HG02642 (cell line): ENCODE measurements at regions not wholly inside any gene's neighbourhood (a gene's known extent, or its start where the extent isn't known, plus 50 kb on each side); places are given as distances from the start of the nearest gene placed in this dataset.

Experiments
- ATAC-seq: cut with Tn5 transposase; IDR thresholded peaks from one replicate; pipeline ENCODE4 v1.9.1; 2021; ENCODE audit warnings: mild to moderate bottlenecking; ENCODE audit not compliant: unreplicated experiment, poor library complexity

DNA sequence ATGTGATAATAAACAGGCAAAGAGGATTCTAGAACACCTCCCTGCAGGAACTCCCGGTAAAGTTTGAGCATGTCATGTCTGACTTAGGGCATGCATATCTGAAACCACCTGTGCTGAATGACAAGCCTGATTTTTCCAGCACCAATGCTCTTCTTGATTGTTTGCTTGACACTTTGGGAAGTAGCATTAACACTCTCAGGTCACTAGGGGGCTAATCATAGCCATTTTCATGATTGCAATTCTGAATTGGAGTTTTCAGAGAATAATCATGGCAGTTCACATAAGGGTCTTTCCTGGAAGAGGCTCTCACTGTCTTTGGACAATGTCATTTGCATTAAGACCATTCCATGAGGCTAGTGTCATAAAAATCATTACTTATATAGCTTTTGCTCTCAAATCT is 234.4 kb upstream of the MTNR1B start:
- ATAC-seq, result no peak

DNA sequence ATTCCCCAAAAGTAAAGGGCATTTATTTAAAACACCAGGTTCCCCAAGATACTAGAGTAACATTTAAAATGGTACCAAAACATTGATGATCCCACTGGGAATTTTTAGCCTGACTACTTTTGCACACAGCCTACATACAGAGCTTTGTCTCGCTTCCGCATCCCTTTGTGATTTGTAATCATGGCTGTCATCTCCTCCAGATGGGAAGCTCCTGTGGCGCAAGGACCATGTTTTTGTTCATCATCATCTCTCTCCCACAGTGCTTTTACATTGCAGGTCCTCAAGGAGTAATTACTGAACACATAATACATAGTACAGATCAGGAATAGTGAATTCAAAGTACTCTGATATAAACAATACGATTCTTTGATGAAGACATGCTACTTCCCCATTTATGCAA is 231.2 kb upstream of the MTNR1B start:
- ATAC-seq, result no peak

DNA sequence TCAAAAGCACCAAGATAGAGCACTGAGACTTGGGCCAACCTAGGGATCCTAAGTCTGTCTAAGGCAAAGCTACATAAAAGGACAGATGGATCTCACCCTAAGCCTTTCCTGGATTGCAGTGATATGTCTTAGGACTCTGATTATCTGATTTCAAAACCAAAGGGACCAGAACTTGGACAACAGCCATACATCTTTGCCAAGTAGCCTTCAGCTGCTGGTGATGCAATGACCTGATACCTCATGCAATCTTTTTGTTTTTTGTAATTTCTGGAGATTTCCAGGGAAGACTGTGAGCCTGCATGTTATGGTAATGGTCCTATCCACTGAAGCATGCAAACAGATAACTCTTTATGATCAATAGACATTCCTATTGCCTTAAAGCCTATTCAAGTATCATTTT is 230.4 kb upstream of the MTNR1B start:
- no peak for ATAC-seq

DNA sequence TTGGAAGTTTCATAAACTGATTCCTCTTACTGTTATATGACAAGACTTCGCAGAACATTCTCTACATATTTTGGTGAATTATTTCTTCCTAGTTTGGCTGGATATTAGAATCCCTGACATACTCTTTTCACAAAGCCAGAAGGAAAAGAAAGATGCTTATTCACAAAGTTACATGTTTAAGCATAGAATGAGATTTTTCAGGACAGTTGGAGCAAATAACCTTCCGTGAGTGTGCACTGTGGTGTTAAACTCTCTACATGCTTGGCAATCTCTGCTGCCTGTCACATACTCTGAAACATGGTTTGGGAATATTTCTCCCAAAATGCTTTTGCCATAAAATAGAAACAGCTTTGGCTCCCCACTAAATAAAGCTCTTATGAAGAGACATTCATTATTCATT is 230.0 kb upstream of the MTNR1B start:
- ATAC-seq, result no peak

DNA sequence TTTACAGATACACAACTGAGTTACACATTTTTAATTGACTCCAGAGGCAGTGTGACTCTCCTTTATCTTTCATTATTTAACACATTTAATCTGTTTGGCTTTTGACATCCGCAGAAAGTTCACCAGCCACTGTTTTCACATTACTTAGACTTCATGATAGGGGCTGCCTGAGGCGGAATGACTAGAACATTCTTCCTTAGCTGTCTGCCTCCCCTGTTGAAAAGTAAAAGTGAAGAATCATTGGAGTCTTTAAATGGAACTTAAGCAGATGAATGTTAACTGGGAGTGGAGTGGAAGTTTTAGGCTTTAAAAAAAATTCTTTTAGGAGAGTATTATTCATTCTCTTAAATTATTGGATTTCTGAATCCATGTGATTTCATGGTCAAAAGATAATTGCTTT is 229.2 kb upstream of the MTNR1B start:
- no peak for ATAC-seq

DNA sequence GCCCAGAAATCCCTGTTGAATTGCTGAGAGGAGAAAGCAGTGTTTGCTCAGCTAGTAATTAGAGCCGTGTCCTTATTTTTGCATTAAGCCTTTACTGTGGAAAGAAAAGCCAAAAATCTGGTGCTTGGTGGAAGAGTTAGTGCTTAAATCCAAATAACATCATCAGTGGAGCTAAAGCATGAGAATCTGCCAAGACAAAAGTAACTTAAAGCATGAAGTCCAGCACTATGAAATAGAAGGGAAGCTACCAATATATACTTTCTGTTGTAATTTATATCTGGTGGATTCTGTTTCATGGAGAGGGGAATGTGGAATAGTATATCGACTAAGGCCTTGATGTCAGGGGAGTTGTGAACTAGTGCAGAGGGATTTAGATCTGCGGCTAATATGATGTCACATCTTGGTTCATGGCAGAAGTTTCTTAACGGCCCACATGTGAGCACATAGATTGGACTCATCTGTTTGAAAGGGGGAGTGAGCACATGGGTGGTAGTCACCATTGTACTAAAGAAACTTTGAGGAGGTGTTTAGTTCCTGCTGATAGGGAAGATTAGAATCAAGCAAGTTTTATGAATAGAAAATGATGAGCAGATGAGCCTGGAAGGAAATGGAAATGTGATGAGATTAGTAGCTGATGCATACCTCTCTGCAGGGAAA is 224.4 kb upstream of the MTNR1B start:
- no peak for ATAC-seq

DNA sequence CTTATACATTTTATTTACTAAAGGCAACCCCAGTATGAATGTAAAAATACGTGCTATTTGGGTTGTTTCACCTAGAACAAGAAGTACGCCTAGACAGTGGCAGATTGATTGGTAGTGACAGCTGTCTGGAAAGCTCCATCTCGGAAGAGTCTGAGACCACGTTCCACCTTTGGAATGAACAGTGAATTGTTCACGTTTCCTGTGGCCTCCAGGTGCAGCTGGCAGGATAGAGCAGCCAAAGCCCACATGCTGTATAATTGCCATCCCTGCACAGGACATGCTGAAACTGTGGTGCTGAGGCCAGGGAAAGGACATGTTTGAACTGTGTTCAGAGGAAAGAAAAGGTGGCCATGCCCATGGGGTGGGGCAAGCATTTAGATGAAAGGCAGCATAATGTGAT is 218.7 kb upstream of the MTNR1B start:
- ATAC-seq, result no peak

DNA sequence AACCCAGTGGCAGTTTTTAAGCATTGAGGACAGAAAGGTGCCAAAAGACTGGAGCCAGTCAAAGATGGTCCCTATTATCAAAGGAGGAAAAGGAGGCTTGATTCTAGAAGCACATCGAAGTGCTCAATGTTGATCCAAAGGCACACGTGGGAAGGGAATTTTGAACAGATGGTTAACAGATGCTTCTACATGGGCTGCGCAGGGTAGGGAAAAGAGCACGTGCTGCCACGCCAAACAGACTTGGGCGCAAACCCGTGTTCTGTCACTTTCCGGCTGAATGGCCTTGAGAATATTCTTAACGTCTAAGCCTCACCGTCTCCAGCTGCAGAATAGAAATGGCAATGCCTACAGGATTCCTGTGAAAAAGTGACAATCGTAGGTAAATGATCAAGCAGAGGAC is 217.9 kb upstream of the MTNR1B start:
- ATAC-seq, result no peak

DNA sequence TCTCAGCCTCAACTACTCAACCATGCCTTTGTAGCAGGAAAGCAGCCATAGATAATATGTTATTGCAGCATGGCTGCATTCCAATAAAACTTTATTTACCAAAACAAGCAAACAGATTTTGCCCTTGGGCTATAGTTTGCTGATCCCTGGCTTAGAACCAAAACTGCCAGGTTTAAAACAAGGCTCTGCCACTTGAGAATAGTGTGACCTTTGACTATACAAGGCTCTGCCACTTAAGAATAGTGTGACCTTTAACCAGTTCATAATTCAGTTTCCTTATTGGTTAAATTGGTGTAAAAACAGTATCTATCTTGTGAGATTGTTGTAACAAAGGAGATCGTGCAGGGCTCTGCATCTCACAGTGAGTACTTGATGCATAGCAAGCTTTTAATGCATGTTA is 217.3 kb upstream of the MTNR1B start:
- no peak for ATAC-seq

DNA sequence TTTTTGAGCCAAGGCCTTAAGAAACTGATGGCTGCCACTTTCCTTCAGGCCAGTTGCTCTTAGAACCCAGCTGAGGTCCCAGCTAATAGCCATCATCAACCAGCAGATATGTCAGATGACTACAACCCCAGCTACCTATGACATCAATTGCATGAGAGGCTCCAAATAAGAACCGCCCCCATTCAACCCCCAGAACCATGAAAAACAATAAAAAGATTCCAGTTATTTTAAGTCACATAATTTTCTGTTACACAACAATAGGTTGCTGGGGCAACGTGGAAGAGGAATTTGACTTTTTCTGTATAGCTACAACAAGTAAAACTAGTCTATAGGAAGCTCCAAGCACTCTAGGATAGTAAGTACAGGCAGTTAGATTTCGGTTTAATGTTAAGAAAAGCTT is 216.3 kb upstream of the MTNR1B start:
- no peak for ATAC-seq

DNA sequence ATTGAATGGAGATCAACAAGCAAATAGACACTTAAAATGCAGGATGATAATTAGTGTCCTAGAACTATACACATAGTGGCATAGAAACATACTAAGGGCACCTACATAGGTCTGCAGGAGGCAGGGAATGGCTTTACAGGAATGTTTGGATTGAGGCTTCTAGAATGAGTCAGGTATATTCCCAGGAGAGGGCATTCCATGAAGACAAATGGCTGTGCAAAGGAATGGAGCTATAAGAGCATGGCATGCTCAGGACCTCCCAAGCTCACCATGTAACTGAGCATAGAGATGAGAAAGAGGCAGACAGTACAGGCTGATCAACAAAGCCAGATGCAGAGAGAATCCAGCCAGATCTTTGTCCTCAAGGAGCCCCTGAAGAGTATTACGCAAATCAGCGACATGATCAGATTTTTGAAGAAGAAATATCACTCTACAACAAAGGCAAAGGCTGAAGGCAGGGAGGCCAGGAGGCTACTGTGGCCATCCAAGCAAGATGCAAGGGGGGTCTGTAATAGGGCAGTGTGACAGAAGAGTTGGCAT is 211.1 kb upstream of the MTNR1B start:
- ATAC-seq, result no peak

DNA sequence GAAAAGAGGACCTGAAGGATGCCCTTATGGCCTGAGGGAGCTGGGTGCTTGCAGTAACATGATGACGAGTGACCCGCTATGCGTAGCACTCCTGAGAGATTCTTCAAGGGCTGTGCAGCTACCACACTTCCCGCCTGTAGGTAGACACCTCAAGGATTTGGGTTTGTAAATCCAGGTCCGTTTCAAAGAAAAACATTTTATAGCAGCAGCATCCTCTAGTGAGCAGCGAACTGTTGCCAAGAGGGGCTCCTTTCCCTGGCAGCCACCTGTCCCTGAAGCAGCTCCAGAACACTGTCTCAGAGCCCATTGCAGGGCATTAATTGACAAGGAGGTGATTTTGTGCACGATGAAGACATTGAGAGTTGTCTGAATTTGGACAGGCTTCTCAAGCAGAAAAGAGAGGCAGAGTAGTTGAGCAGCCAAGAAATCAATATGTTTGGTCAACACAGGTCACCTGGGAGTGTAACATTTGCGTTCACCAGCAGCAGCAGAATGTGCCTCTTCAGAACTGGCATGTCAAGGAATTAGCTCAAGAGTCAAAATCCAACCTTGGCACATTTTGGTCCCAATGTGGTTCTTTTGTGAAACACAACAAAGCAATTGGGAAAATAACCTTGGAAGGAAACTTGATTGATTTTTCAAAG is 209.8 kb upstream of the MTNR1B start:
- no peak for ATAC-seq

DNA sequence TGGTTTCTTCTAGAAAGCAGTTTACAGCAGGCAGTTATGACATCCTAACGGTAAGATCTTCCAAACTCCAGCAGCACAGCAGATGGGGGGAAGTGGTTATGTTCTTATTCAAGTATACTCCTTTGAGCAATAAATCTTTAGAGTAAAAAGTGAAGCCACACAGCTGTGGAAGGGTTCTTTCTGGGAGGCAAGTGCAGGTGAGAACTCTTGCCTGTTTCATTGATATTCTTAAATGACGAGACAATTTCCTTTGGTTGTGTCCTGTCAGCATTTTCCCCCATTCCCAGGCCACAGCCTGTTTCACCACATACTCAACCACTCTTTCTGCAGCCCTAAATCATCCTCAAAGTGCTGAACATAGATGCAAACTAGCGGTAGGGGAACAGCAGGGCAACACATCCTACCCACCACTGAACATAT is 207.3 kb upstream of the MTNR1B start:
- no peak for ATAC-seq

DNA sequence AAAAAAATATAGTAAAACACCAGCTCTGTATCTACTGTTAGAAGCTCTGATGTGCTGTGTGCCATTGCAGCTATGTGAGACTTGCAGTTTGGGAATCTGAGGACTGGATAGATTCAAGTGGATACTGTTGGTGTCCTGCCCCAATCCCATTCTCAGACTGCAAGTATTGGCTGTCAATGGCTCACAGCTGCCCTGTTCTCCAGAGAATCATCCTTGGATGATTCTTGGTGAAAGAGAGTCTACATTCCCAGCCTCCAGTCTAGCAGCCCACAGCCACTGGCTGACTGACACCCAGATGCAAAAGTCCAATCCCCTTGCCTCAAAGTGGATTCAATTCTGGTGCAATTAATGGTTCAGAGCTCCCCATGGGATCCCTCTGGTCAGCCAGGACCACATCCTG is 206.1 kb upstream of the MTNR1B start:
- no peak for ATAC-seq

DNA sequence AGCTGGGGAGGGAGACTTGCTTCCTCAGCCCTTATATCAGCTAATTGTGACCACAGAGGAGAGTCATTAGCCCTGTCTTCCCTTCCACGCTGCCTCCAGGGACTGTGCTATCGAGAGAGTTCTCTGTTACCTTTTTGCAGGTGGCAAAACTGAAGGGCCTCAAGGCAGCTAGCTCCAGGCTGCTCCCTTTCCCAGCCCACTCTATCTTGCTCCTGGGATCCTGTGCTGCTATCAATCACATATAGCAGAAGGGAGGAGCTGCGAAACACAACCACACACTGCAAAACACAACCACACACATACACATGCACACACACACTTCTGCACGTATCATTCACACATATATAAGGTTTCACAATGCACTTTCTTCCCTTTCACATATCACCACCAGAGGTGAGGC is 205.3 kb upstream of the MTNR1B start:
- ATAC-seq, result no peak

DNA sequence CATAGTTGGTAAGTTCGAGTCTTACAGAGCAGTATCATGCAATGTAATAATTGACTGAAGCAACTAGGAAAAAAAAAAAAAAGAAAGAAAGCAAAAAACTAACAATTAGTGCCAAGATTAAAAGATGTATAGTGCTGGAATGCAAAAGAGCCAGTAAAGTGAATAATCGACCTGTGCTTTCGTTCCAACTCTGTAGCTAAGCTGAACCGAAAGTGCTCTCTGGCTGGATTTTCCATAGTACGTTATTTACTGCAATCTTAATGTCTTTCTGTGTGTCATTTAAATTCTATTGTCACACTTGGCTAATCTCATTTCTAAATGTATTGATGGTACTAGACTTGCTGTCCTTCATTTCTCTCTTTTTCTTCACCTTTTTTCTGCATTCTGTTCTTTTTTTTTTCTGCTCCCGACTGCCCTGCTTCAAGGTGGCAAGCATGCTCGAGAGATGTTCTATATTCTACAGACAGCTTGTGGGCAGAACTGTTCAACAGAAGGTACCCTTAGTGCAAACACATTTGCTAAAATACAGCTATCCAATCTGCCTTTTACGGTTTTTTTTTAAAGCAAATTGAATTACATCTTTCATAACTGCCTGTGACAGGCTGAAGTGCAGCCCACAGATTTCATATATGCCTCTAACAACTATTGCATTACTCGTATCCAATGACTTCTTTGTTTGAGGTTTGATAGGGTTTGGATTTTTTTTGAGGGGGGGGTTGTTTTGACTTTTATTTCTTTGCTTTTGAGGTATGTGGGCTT is 204.2 kb upstream of the MTNR1B start:
- no peak for ATAC-seq

DNA sequence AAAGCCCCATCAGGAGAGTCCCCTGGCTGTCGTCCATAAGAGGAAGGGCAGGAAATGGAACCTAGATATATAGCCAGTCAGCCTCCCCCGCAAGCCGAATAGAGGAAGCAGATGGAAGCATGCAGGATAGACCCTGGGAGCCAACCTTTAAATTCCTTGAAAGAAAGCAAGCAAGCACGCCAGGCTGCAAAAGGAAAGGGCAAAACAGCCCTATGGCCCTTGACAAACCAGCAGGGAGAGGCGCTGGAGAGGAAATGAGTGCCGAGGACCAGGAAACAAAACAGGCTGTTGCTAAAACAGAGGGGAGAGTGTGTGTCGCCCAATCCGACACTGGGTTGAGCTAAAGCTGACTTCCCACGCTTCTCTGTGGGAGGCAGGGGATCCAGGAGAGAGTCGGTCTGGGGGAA is 203.5 kb upstream of the MTNR1B start:
- no peak for ATAC-seq

DNA sequence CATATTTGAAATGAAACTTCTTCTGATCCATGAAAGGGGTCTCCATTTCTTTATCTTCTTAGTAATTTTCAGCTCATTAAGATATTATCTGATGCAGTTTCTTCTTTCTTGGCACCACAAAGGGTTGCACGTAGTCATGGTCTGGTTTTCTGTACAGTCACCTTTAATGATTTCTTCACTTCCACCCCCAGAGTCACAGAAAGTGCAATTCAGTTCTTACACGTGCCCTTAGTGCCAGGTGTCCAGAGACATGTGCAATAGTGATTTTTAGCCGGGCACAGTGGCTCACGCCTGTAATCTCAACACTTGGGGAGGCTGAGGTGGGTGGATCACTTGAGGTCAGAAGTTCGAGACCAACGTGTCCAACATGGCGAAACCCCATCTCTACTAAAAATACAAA is 202.8 kb upstream of the MTNR1B start:
- ATAC-seq, result no peak

DNA sequence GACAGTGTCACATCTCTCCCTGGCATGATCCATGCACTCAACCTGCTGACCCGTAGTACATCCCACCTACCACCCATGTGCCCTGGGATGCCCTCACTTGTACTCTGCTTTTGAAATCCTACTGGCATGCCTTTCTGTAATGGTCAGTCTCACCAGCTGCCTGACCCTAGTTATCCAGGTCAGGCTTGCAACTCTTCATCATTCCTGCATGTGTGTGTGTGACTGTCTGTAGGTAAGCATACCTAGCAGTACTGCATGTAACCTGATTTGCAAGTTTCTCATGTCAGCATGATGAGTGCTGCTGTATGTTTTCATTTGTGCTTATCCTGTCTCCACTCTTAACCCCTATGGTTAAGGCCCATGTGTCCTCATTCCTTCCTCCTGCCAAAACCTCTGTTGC is 202.0 kb upstream of the MTNR1B start:
- ATAC-seq, result no peak

DNA sequence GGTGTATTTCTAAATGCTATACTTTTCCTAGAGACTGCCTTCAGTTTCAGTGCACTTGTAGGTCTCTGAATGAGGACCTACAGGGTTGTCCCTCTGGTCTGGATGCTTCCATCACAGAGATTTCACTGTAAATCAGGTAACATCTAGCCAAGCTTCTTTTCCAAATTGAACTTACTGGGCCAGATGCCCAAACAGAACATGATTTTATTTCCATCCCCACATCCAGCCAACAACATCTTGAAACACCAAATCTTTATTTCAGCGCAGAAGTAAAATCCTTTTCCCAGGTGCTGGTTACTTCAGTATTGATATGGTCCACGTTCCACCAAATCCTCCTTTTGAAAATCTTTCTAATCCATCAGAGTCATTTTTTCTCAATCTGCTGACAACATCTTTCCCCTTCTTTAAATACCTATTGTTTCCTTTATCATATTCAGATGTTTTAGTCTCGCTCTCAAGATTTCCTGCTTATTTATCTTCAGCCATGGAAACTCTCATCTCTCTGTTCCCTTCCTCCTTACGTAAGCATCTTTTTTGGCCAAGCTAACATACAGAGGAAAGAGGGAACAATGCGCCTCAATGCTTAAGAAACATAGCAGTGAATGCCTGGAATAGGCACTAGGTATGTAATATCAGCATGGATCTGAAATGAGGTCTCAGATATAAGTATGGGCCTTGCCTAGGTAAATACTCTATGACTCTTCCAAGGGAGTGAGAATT is 201.2 kb upstream of the MTNR1B start:
- no peak for ATAC-seq

DNA sequence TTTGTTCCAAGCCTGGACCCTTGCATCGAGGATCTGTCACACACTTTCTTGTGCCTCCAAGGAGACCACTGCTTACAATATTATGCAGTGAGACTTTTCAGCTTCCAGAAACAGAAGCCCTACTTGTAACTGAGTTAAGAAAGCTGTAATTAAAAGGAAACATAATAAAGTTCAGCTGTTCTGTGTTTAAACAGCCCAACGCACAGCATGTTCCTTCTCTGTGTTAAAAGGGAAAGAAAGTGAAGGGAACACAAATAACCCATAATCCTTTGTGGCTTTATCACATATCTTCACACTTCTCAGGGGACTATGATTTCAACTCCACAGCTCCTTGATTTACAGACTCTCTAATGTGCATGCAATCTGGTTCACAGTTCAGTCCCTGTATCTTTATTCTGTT is 200.3 kb upstream of the MTNR1B start:
- no peak for ATAC-seq
